NOMO-1 treated with dmso at 0.1 percent for 144 hours (cell line): ENCODE measurements at regions not wholly inside any gene's neighbourhood (a gene's known extent, or its start where the extent isn't known, plus 50 kb on each side); places are given as distances from the start of the nearest gene placed in this dataset.
"Not testable (repeated sequence)": the region's sequence is repeated elsewhere in the genome, so short reads cannot be mapped to it uniquely, and the experiment has no call there.

Experiments used
- DNase-seq: peaks from one replicate; lab custom pipeline; 2025; ENCODE audit not compliant: unreplicated experiment; lab: John Stamatoyannopoulos, UW

- DNase-seq = no peak
Observed at GRCh38 chr6:139468178-139468819, 93.9 kb upstream of the CITED2 start.

- DNase-seq = no peak
Observed at GRCh38 chr6:139457476-139457875, 83.0 kb upstream of the CITED2 start.

GRCh38 chr6:139452148-139452876, 77.9 kb upstream of the CITED2 start:
- peak; percentile 63 for DNase-seq

GRCh38 chr6:139449611-139450000, 75.2 kb upstream of the CITED2 start:
- no peak for DNase-seq

GRCh38 chr6:139448998-139449610, 74.7 kb upstream of the CITED2 start:
- DNase-seq = no peak

- DNase-seq = no peak
Observed at GRCh38 chr6:139448051-139448649, 73.7 kb upstream of the CITED2 start.

GRCh38 chr6:139447656-139447975, 73.2 kb upstream of the CITED2 start:
- DNase-seq = no peak

- no peak for DNase-seq
Observed at GRCh38 chr6:139446768-139447655, 72.6 kb upstream of the CITED2 start.

GRCh38 chr6:139446138-139446715, 71.8 kb upstream of the CITED2 start:
- no peak for DNase-seq

GRCh38 chr6:139444273-139444787, 69.9 kb upstream of the CITED2 start:
- not testable (repeated sequence) for DNase-seq

- DNase-seq = no peak
Observed at GRCh38 chr6:139443231-139444112, 69.0 kb upstream of the CITED2 start.

GRCh38 chr6:139442188-139442671, 67.8 kb upstream of the CITED2 start:
- no peak for DNase-seq

- no peak for DNase-seq
Observed at GRCh38 chr6:139439349-139439748, 64.9 kb upstream of the CITED2 start.

GRCh38 chr6:139438775-139439174, 64.3 kb upstream of the CITED2 start:
- DNase-seq = no peak

GRCh38 chr6:139436957-139437348, 62.5 kb upstream of the CITED2 start:
- no peak for DNase-seq

GRCh38 chr6:139436200-139436956, 61.9 kb upstream of the CITED2 start:
- DNase-seq = no peak

- no peak for DNase-seq
Observed at GRCh38 chr6:139433631-139434419, 59.4 kb upstream of the CITED2 start.

- no peak for DNase-seq
Observed at GRCh38 chr6:139431602-139431956, 57.1 kb upstream of the CITED2 start.
